ENCODE measurements at regions not wholly inside any gene's neighbourhood (a gene's known extent, or its start where the extent isn't known, plus 50 kb on each side); places are given as distances from the start of the nearest gene placed in this dataset.

- no peaks in the 10 kb centered on the region for H3K27me3 ChIP-seq
- WGBS, 2 donors = 42 to 55% methylated on average over 1 of the region's 1 CpG
- TF ChIP-seq POLR2A (IDR thresholded peaks at IDR 0.05) (no peak), CTCF (IDR thresholded peaks at IDR 0.05) (no peak)
Measured at GRCh38 chrX:63934160-63934559, 149.1 kb upstream of the ARHGEF9 start.

GRCh38 chrX:63932907-63933306 lies 147.9 kb upstream of the ARHGEF9 start:
- Histone ChIP-seq H3K4me1 (no peaks in the 10 kb centered on the region), H3K27ac (no peak overlapping the region), H3K27me3 (no peaks in the 10 kb centered on the region), H3K9me3 (no peaks in the 10 kb centered on the region), H3K4me3 (no peak overlapping the region), H3K36me3 (ENCODE audit: low read depth, missing control alignments) (no peaks in the 10 kb centered on the region)
- WGBS, 2 donors = 40 to 76% methylated on average over 2 to 7 of the region's 10 CpGs
- intact Hi-C loops (cut with DNase I; ENCODE audit: low total_unique reads) = no loop called here
- DNase-seq = no peak
- TF ChIP-seq CTCF (IDR thresholded peaks at IDR 0.05) (no peak), POLR2A (IDR thresholded peaks at IDR 0.05) (no peak)

More at GRCh38 chrX:63934160-63934559, 149.1 kb upstream of the ARHGEF9 start:
- Histone ChIP-seq H3K36me3 (ENCODE audit: low read depth, missing control alignments) (no peaks in the 10 kb centered on the region), H3K4me3 (no peak overlapping the region), H3K27ac (no peak overlapping the region), H3K9me3 (no peaks in the 10 kb centered on the region), H3K4me1 (no peaks in the 10 kb centered on the region)
- DNase-seq = no peak
- intact Hi-C loops (cut with DNase I; ENCODE audit: low total_unique reads) = no loop called here

- no peak overlapping the region for H3K4me3 ChIP-seq
- no peaks in the 10 kb centered on the region for H3K36me3 ChIP-seq (ENCODE audit: low read depth, missing control alignments)
- no peaks in the 10 kb centered on the region for H3K4me1 ChIP-seq
- intact Hi-C loops (cut with DNase I; ENCODE audit: low total_unique reads) = no loop called here
- no peak for DNase-seq
- 46 to 75% methylated on average over 3 of the region's 3 CpGs for WGBS, 2 donors
- H3K27me3 ChIP-seq = no peaks in the 10 kb centered on the region
- H3K27ac ChIP-seq = no peak overlapping the region
- H3K9me3 ChIP-seq = no peaks in the 10 kb centered on the region
- TF ChIP-seq CTCF (IDR thresholded peaks at IDR 0.05) (no peak), POLR2A (IDR thresholded peaks at IDR 0.05) (no peak)
Measured at GRCh38 chrX:63932006-63932405, 147.0 kb upstream of the ARHGEF9 start.

GRCh38 chrX:63930140-63930539 lies 145.1 kb upstream of the ARHGEF9 start:
- 38 to 52% methylated on average over 4 of the region's 4 CpGs for WGBS, 2 donors
- peak; percentile 12 for DNase-seq
- TF ChIP-seq CTCF (IDR thresholded peaks at IDR 0.05) = no peak
- TF ChIP-seq POLR2A (IDR thresholded peaks at IDR 0.05) = no peak
- intact Hi-C loops (cut with DNase I; ENCODE audit: low total_unique reads) = no loop called here
- Histone ChIP-seq H3K4me3 (no peak overlapping the region), H3K27ac (no peak overlapping the region), H3K27me3 (no peaks in the 10 kb centered on the region), H3K9me3 (no peaks in the 10 kb centered on the region), H3K36me3 (ENCODE audit: low read depth, missing control alignments) (no peaks in the 10 kb centered on the region), H3K4me1 (no peaks in the 10 kb centered on the region)

- DNase-seq = no peak
- Histone ChIP-seq H3K27me3 (no peaks in the 10 kb centered on the region), H3K36me3 (ENCODE audit: low read depth, missing control alignments) (no peaks in the 10 kb centered on the region), H3K4me1 (no peaks in the 10 kb centered on the region), H3K27ac (no peak overlapping the region), H3K9me3 (no peaks in the 10 kb centered on the region), H3K4me3 (no peak overlapping the region)
- 56 to 61% methylated on average over 3 to 4 of the region's 4 CpGs for WGBS, 2 donors
- TF ChIP-seq POLR2A (IDR thresholded peaks at IDR 0.05) (no peak), CTCF (IDR thresholded peaks at IDR 0.05) (no peak)
- intact Hi-C loops (cut with DNase I; ENCODE audit: low total_unique reads) = no loop called here
Measured at GRCh38 chrX:63929608-63930007, 144.6 kb upstream of the ARHGEF9 start.
